ENCODE measurements at regions not wholly inside any gene's neighbourhood (a gene's known extent, or its start where the extent isn't known, plus 50 kb on each side); places are given as distances from the start of the nearest gene placed in this dataset.

- TF ChIP-seq CTCF (optimal IDR thresholded peaks at IDR 0.05 in 1 of 3, IDR thresholded peaks at IDR 0.05 in 1 of 3, conservative IDR thresholded peaks at IDR 0.05 in 1 of 3; ENCODE audit: extremely low read depth in 1 of 3, insufficient read depth in 2 of 3, low read length in 3 of 3), result no peak
- TF ChIP-seq EZH2 (IDR thresholded peaks at IDR 0.05; ENCODE audit: low read length), result no peak
Measured at GRCh38 chr2:20538308-20539132, 91.6 kb downstream of the RHOB start.

Data from keratinocyte (primary cell).